Activated CD4-positive, CD25-positive, alpha-beta regulatory T cell treated with anti-CD3 and anti-CD28 coated beads, Interleukin-2, amount 50 U/mL, for 72 hours (primary cell): ENCODE measurements at regions not wholly inside any gene's neighbourhood (a gene's known extent, or its start where the extent isn't known, plus 50 kb on each side); places are given as distances from the start of the nearest gene placed in this dataset.
"Not testable (repeated sequence)": the region's sequence is repeated elsewhere in the genome, so short reads cannot be mapped to it uniquely, and the experiment has no call there.

Source experiments
- DNase-seq: peaks from one replicate; pipeline ENCODE4 v3.0.0; 2021

GRCh38 chr16:29578898-29579297, 72.7 kb upstream of the NPIPB12 start:
- DNase-seq = not testable (repeated sequence)

- DNase-seq = not testable (repeated sequence)
These were observed 75.6 kb upstream of the NPIPB12 start for GRCh38 chr16:29581764-29582163.

- DNase-seq = not testable (repeated sequence)
These were observed 71.1 kb upstream of the SPN start for GRCh38 chr16:29591919-29592318.

GRCh38 chr16:29594269-29594925, 68.7 kb upstream of the SPN start:
- DNase-seq = not testable (repeated sequence)

- DNase-seq = peak; percentile 92
These were observed 67.9 kb upstream of the SPN start for GRCh38 chr16:29594926-29595838.

GRCh38 chr16:29597030-29597429, 66.0 kb upstream of the SPN start:
- not testable (repeated sequence) for DNase-seq

GRCh38 chr16:29600111-29601000, 62.7 kb upstream of the SPN start:
- DNase-seq = peak; percentile 60

- DNase-seq = not testable (repeated sequence)
These were observed 60.8 kb upstream of the SPN start for GRCh38 chr16:29602247-29602625.

- not testable (repeated sequence) for DNase-seq
These were observed 60.4 kb upstream of the SPN start for GRCh38 chr16:29602683-29603088.

- DNase-seq = not testable (repeated sequence)
These were observed 58.2 kb upstream of the SPN start for GRCh38 chr16:29604631-29605549.

- not testable (repeated sequence) for DNase-seq
These were observed 57.3 kb upstream of the SPN start for GRCh38 chr16:29605593-29606205.

GRCh38 chr16:29606669-29607427, 56.2 kb upstream of the SPN start:
- DNase-seq = not testable (repeated sequence)

- DNase-seq = not testable (repeated sequence)
These were observed 55.6 kb upstream of the SPN start for GRCh38 chr16:29607428-29607823.

- peak; percentile 48 for DNase-seq
These were observed 50.4 kb upstream of the SPN start for GRCh38 chr16:29612381-29613306.
